COLO668 (cell line): ENCODE measurements at regions not wholly inside any gene's neighbourhood (a gene's known extent, or its start where the extent isn't known, plus 50 kb on each side); places are given as distances from the start of the nearest gene placed in this dataset.

Source experiments
- DNase-seq: peaks from one replicate; lab custom pipeline; 2025; ENCODE audit not compliant: unreplicated experiment; lab: John Stamatoyannopoulos, UW

DNA sequence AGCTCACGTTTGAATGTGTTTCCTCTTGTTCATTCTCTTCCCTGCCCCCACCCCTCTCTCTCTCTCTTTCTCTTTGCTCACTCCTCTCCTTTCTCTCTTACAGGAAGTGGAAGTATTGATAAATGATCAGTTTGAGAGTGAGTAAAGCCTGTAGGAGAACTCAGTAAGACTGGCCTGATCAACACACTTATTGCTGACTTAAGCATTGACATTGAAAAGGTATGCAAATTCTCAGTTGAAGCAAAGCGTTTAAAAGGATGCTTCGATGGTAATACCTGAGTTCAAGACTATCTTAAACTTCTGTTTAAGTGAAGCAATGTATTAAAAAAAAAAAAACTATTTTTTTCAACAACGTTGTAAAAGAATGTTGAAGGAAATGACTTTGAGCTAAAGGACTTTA lies 115.7 kb upstream of the DDX18 start:
- no peak for DNase-seq

GRCh38 chr2:117700471-117700870 lies 114.0 kb upstream of the DDX18 start:
- DNase-seq, result no peak

GRCh38 chr2:117701365-117701764 lies 113.1 kb upstream of the DDX18 start:
- DNase-seq, result no peak

- DNase-seq, result no peak
Observed at GRCh38 chr2:117702098-117702497, 112.4 kb upstream of the DDX18 start.

- no peak for DNase-seq
Observed at GRCh38 chr2:117703858-117704257, 110.6 kb upstream of the DDX18 start.

DNA sequence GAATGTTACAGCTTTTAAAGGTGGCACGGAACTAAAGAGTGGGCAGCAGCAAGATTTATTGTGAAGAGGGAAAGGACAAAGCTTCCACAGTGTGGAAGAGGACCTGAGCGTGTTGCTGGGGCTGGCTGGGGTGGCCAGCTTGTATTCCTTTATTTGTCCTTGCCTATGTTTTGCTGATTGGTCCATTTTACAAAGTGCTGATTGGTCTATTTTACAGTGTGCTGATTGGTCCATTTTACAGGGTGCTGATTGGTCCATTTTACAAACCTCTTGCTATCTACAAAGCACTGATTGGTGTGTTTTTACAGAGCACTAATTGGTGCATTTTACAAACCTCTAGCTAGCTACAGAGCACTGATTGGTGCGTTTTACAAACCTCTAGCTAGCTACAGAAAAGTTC lies 109.7 kb upstream of the DDX18 start:
- DNase-seq, result no peak

- no peak for DNase-seq
Observed at GRCh38 chr2:117707874-117708273, 106.6 kb upstream of the DDX18 start.

- no peak for DNase-seq
Observed at GRCh38 chr2:117712684-117713083, 101.8 kb upstream of the DDX18 start.

DNA sequence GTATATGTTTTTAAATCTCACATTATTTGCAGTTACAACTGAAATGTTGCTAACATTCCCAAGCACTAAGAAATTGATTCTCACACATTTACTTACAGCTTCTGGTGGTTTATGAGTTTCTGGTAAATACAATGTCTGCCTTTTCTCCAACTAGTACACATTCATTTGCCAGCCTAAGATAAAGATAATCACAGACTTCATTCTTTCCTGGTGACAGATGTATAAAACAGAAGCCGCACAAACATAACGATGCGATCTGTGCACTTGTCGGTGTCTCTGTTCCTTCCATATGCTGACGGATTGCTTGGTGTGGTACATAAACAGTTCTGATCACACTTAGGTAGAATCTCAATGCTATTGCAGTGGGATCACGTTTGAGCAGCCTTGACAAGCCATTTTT lies 100.4 kb upstream of the DDX18 start:
- no peak for DNase-seq

DNA sequence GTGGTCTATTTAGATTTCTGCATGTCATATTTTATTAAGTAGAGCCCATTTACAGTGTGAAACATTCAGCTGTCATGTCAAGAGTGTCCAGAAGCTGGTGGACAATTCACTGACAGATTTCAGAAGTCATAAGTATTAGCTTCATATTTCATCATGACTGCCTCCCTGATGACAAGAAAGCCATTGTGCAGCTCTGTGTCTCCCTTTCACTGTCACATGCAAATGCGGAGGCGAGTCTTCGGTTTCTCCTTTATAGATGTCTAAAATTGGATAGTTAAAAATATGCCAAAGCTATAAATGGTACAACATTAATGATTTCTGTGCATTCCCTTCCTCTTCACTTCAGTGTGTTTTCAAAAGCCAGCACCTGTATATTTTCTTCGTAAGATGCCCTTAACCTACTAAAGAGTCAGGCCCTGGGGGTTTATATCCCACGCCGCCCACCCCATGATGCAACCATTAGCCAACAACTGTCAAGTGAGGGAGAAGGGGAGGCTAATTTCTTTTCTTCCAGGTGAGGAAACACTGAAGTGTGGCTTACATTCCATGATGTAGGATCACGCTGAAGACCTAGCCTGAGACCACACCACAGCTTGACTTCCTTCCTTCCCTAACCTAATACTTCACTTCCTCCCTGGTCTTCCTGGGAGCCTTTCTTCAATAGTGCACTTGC lies 99.6 kb upstream of the DDX18 start:
- no peak for DNase-seq

GRCh38 chr2:117716505-117716904 lies 98.0 kb upstream of the DDX18 start:
- DNase-seq, result no peak

DNA sequence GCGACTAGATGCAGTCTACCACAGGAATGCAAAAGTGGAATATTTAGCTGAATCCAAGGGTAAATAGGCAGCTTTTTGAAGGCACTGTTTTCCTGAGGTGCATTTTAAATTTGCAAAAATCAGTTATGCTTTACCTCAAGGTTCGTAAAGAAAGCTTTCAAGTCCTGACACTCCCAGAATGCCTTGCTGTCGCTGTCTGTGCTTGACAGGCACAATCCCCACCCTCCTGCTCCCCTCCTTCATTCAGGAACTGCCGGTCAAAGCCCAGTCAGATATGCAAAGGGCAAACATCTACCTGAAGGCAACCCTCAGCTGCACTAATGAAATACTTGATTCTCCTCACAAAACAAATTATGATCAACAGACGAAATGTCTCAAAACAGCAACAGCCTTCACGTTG lies 97.4 kb upstream of the DDX18 start:
- no peak for DNase-seq

- DNase-seq, result no peak
Observed at GRCh38 chr2:117718048-117718447, 96.4 kb upstream of the DDX18 start.

DNA sequence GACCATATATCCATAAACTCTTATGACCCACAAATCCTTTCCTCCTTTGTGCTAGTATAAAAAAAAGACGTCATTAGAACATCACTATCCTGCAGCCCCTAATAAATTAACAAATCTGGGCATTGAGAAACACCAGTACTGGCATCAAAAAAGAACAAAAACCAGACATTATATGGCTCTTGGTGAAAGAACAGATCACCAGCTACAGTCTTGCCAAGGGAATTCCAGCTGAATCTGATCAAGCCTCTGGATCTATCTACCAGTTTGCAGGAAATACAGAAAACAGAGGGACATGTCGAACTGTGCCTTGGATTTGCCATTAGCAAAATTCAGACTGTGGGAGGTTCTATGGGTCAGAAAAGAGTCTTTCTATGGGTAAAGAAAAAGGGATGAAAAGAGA lies 93.7 kb upstream of the DDX18 start:
- DNase-seq, result no peak

DNA sequence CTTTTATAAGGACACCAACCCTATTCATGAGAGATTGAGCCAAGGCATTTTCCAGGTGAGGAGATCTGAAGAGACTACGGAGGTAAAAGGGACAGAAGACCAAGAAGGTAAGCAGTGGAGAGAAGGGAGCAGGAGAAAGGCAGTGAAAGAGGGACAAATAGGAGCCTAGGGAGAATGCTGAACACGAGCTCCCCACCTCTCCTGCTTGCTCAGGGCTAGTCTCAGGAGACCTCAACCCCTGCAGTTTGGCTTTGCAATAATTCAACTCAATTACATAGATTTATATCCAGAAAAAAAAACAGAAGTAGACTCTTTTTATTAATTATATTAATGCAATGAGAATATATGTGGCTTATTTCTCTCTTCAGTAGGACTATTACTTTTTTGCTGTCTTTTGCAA lies 91.0 kb upstream of the DDX18 start:
- no peak for DNase-seq

- DNase-seq, result no peak
Observed at GRCh38 chr2:117723888-117724434, 90.5 kb upstream of the DDX18 start.

DNA sequence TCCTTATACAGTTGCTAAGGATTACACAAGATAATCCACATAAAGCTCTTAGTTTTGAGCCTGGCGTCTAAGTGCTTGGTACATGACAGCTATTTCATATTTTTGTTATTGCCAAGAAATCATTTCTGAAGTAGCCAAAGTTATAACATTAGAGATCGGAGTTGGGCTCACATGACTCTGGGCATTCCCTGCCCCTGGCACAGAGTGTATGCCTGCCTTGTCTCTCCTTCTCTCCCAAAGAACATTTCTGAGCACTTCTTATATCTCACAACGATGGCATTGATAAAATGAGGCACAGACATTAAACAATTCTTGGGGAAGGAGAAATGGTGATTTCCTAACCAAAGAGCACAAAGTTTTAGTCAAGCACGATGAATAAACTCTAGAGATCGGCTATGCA lies 87.7 kb upstream of the DDX18 start:
- no peak for DNase-seq

GRCh38 chr2:117737846-117738245 lies 76.6 kb upstream of the DDX18 start:
- no peak for DNase-seq

- no peak for DNase-seq
Observed at GRCh38 chr2:117738991-117739839, 75.3 kb upstream of the DDX18 start.

GRCh38 chr2:117745537-117745936 lies 69.0 kb upstream of the DDX18 start:
- no peak for DNase-seq

DNA sequence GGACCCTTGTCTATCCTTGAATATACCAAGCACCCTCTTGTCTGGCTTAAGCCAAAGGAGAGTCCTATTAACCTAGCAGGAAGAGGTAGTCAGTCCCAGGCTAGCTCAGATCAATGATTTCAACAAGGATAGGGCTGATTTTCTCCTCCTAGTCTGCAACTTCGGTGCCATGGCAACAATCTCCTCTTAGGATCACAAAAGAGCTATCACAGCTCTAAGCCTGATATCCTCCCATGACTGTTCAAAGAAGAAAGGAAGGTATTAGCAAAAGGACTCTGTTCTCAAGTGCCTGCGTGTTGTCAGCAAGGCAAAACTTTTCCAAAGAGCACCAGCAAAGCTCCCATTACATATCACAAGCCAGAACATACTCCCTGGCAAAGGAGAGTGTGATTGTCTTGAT lies 58.7 kb upstream of the DDX18 start:
- DNase-seq, result no peak

GRCh38 chr2:117760916-117761315 lies 53.6 kb upstream of the DDX18 start:
- no peak for DNase-seq
